ENCODE measurements at regions not wholly inside any gene's neighbourhood (a gene's known extent, or its start where the extent isn't known, plus 50 kb on each side); places are given as distances from the start of the nearest gene placed in this dataset.

GRCh38 chr9:110135846-110136245, 72.1 kb downstream of the C9orf152 start:
- no peak overlapping the region for H3K4me3 ChIP-seq (ENCODE audit: control insufficient read depth, low read depth, low read length)
- DNase-seq (ENCODE audit: low read depth), result no peak
- no peak for TF ChIP-seq CTCF (conservative IDR thresholded peaks at IDR 0.05; ENCODE audit: control insufficient read depth, insufficient read depth, low read depth, low read length)

- TF ChIP-seq CTCF (conservative IDR thresholded peaks at IDR 0.05; ENCODE audit: control insufficient read depth, insufficient read depth, low read depth, low read length), result no peak
- H3K4me3 ChIP-seq (ENCODE audit: control insufficient read depth, low read depth, low read length), result no peak overlapping the region
- no peak for DNase-seq (ENCODE audit: low read depth)
These were observed 71.2 kb downstream of the C9orf152 start for GRCh38 chr9:110136802-110137201.

GRCh38 chr9:110140276-110140675, 67.7 kb downstream of the C9orf152 start:
- H3K4me3 ChIP-seq (ENCODE audit: control insufficient read depth, low read depth, low read length), result no peak overlapping the region
- no peak for TF ChIP-seq CTCF (conservative IDR thresholded peaks at IDR 0.05; ENCODE audit: control insufficient read depth, insufficient read depth, low read depth, low read length)
- DNase-seq (ENCODE audit: low read depth), result no peak

GRCh38 chr9:110141227-110141793, 66.6 kb downstream of the C9orf152 start:
- H3K4me3 ChIP-seq (ENCODE audit: control insufficient read depth, low read depth, low read length), result no peak overlapping the region
- peak; percentile 97 for DNase-seq (ENCODE audit: low read depth)
- TF ChIP-seq CTCF (conservative IDR thresholded peaks at IDR 0.05; ENCODE audit: control insufficient read depth, insufficient read depth, low read depth, low read length), result no peak

- no peak for DNase-seq (ENCODE audit: low read depth)
- no peak overlapping the region for H3K4me3 ChIP-seq (ENCODE audit: control insufficient read depth, low read depth, low read length)
- TF ChIP-seq CTCF (conservative IDR thresholded peaks at IDR 0.05; ENCODE audit: control insufficient read depth, insufficient read depth, low read depth, low read length), result no peak
These were observed 65.7 kb downstream of the C9orf152 start for GRCh38 chr9:110142253-110142652.

- no peak overlapping the region for H3K4me3 ChIP-seq (ENCODE audit: control insufficient read depth, low read depth, low read length)
- peak; percentile 9 for TF ChIP-seq CTCF (conservative IDR thresholded peaks at IDR 0.05; ENCODE audit: control insufficient read depth, insufficient read depth, low read depth, low read length)
- DNase-seq (ENCODE audit: low read depth), result no peak
These were observed 65.0 kb downstream of the C9orf152 start for GRCh38 chr9:110142868-110143481.
